Activated CD8-positive, alpha-beta memory T cell treated with anti-CD3 and anti-CD28 coated beads, Interleukin-2, amount 10 ng/mL, durations not matched to agents 7 days and 5 days (primary cell): ENCODE measurements at regions not wholly inside any gene's neighbourhood (a gene's known extent, or its start where the extent isn't known, plus 50 kb on each side); places are given as distances from the start of the nearest gene placed in this dataset.

Experiments used
- ATAC-seq: fragments of 150-1000 bp; cut with Tn5 transposase; one replicate; pipeline ENCODE4 v1.10.0; 2021; ENCODE audit warnings: moderate library complexity
- CTCF ChIA-PET: fragments of 350-600 bp; sonication (Branson Sonifier 250); formaldehyde crosslinking; loops from one replicate; lab custom pipeline; 2021; ENCODE audit warnings: antibody characterized with exemption; lab: Charles Lee
- DNase-seq: peaks from one replicate; pipeline ENCODE4 v3.0.0-alpha.2; 2020
- H3K27ac Mint-ChIP-seq: one replicate; pipeline ENCODE4 v1.8.0; 2021; ENCODE audit warnings: mild to moderate bottlenecking, mixed read lengths
- H3K27me3 Mint-ChIP-seq: one replicate; pipeline ENCODE4 v1.8.0; 2021; ENCODE audit warnings: mixed read lengths
- H3K36me3 Mint-ChIP-seq: one replicate; pipeline ENCODE4 v1.8.0; 2021; ENCODE audit warnings: mild to moderate bottlenecking, mixed read lengths
- H3K4me1 Mint-ChIP-seq: one replicate; pipeline ENCODE4 v1.8.0; 2021; ENCODE audit warnings: mixed read lengths
- H3K4me3 Mint-ChIP-seq: one replicate; pipeline ENCODE4 v1.8.0; 2021; ENCODE audit warnings: mild to moderate bottlenecking, moderate library complexity, mixed read lengths
- H3K9me3 Mint-ChIP-seq: one replicate; pipeline ENCODE4 v1.8.0; 2022; ENCODE audit warnings: low read depth, mixed read lengths

DNA sequence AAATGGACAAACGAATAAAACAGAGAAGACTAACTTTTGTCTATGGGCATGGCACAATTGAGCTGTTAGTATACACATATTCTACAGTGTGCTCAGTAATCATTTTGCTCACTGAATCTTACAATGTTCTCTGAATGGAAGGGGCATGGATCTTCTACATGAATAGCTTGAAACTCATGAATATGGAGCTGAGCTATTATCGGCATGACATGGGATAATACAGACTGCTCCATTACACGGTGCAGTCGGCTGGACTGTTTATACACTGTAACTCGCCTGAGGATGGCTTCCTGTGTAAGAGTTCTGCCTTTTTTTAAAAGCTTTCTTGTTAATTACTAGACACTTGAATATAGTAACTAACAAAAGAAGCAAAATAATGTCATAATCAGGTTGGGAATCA, 368.5 kb upstream of the MAD2L1 start:
- no peak for ATAC-seq
- no peaks in the 10 kb centered on the region for H3K27me3 Mint-ChIP-seq
- CTCF ChIA-PET: interaction anchor here (0.5 kb wide), 1 partner anchor 506 kb away, joined by 3 read pairs; no protein-coding TSS in a partner anchor
- no peaks in the 10 kb centered on the region for H3K9me3 Mint-ChIP-seq
- no peaks in the 10 kb centered on the region for H3K4me1 Mint-ChIP-seq
- no peak for DNase-seq
- H3K27ac Mint-ChIP-seq: no peak overlapping the region
- H3K36me3 Mint-ChIP-seq: no peaks in the 10 kb centered on the region
- no peak overlapping the region for H3K4me3 Mint-ChIP-seq

DNA sequence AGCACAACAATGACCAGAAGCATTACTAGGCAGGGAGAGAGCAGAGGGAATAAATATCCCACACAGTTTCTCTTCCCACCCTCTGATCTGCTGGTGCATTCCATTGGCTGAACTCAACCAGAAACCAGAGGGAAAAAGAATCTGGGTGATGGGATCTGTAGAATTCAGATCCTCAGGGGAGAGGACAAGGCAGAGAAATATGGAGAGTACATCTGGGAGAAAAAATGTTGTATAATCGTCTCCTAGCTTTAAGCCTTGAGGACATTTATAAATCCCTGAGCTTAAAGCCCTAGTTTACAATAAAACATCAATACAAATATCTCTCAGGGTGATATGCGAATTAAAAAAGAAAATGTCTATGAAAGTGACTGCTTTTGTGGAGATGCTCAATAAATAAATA, 368.1 kb upstream of the MAD2L1 start:
- H3K4me3 Mint-ChIP-seq: no peak overlapping the region
- no peaks in the 10 kb centered on the region for H3K4me1 Mint-ChIP-seq

DNA sequence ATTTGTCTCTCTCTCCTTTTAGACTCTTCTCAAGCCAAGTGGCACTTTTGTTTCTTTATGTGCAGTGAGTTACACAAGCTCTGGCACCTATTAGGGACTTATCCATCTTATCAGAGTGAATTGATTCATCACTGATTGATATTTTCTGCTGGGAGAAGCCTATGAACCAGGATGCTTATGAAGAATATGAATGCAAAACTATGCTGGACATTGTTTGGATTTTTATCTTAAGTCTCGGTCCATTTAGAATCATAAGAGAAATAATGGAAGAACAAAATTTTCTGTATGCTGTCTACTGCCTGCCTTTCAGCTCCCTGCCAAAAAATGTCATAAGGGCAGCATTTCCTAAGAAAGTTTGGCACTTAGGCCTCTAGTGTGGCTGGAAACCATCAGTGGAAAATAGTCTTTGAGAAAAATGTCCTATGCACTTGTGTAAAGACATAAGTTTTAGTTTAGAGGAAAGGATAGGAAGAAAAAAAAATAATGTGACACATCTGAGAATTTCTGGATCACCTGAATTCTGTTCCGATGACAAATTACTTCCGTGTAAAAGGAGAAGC, 365.7 kb upstream of the MAD2L1 start:
- H3K27me3 Mint-ChIP-seq: no peaks in the 10 kb centered on the region
- no peaks in the 10 kb centered on the region for H3K36me3 Mint-ChIP-seq
- no peak for ATAC-seq
- H3K4me1 Mint-ChIP-seq: no peaks in the 10 kb centered on the region
- no peak for DNase-seq
- H3K9me3 Mint-ChIP-seq: no peaks in the 10 kb centered on the region
- CTCF ChIA-PET: no interaction called here
- no peak overlapping the region for H3K4me3 Mint-ChIP-seq
- no peak overlapping the region for H3K27ac Mint-ChIP-seq

More for the DNA sequence above, 368.1 kb upstream of the MAD2L1 start:
- CTCF ChIA-PET: interaction anchor here (0.5 kb wide), 1 partner anchor 507 kb away, joined by 3 read pairs; no protein-coding TSS in a partner anchor
- Mint-ChIP-seq H3K9me3 (no peaks in the 10 kb centered on the region), H3K27me3 (no peaks in the 10 kb centered on the region), H3K36me3 (no peaks in the 10 kb centered on the region), H3K27ac (no peak overlapping the region)
- DNase-seq (no peak), ATAC-seq (no peak)

DNA sequence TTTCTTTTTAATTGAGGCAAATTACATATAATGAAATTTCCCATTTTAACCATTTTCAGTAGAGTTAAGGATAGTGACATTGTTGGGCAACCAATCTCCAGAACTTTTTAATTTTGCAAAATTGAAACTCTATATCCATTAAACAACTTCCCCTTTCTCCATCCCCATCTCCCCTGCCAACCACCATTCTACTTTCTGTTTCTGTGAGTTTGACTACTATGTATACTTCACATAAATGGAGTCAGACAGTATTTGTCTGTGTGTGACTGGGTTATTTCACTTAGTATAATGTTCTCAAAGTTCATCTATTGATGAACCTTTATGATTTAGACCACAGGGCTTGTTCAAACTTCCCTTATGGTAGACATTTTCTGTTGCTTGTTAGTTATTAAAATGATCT, 364.5 kb upstream of the MAD2L1 start:
- CTCF ChIA-PET: no interaction called here
- Mint-ChIP-seq H3K9me3 (no peaks in the 10 kb centered on the region), H3K36me3 (no peaks in the 10 kb centered on the region), H3K27ac (no peak overlapping the region), H3K27me3 (no peaks in the 10 kb centered on the region), H3K4me3 (no peak overlapping the region), H3K4me1 (no peaks in the 10 kb centered on the region)
- ATAC-seq: no peak
- no peak for DNase-seq

DNA sequence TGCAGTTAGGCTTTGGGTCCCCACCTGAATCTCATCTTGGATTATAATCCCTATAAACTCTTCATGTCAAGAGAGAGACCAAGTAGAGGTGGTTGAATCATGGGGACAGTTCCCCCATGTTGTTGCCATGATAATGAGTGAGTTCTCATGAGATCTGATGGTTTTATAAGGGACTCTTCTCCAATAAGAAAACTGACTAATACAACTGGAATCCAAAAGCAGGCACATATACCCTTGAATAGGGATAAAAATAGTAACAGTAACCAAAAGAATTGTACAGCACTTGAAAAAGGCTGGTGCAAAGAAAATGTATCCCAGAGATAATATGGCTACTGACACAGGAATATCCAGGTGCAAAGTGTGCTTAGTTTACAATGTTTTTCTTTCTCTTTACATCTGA, 351.5 kb upstream of the MAD2L1 start:
- ATAC-seq (no peak), DNase-seq (no peak)
- Mint-ChIP-seq H3K27ac (no peak overlapping the region), H3K4me1 (no peaks in the 10 kb centered on the region), H3K4me3 (no peak overlapping the region), H3K27me3 (no peaks in the 10 kb centered on the region), H3K36me3 (no peaks in the 10 kb centered on the region), H3K9me3 (no peaks in the 10 kb centered on the region)
- CTCF ChIA-PET: no interaction called here

DNA sequence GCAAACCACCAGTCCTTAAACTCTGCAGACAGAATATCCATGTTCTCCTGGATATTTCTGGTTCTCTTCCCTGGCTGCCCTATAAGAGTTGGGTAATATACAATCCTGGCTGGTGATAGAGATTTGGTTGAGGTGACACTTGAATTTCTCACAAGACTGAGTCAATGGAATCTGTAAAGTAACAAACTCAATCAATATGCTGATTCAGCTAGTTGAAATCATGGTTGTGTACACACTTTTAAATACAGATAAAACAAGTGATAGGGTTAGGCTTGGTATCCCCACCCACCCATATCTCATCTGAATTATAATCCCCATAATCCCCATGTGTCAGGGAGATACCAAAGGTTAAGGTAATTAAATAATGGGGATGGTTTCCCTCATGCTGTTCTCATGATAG, 349.2 kb upstream of the MAD2L1 start:
- ATAC-seq (no peak), DNase-seq (no peak)
- CTCF ChIA-PET: no interaction called here
- peaks cover 3% of the 10 kb centered on the region for H3K9me3 Mint-ChIP-seq
- no peaks in the 10 kb centered on the region for H3K4me1 Mint-ChIP-seq
- no peak overlapping the region for H3K27ac Mint-ChIP-seq
- no peaks in the 10 kb centered on the region for H3K36me3 Mint-ChIP-seq
- no peak overlapping the region for H3K4me3 Mint-ChIP-seq
- H3K27me3 Mint-ChIP-seq: no peaks in the 10 kb centered on the region

DNA sequence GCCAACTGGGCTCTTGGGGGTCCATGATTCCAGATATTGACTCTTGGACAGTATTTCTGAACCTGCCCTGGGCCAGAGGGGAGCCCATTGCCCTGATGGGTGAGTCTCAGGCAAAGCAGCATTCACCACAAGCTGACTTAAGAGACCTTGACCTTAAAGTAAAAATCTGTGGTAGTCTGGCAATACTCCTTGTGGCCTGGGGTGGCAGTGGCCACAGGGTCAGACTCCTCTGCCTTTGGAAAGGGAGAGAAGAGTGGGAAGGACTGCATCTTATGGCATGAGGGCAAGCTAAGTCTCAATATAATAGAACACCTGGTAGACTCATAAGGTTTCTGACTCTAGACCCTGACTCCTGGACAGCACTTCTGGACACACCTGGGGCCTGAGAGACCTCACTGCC, 340.3 kb upstream of the MAD2L1 start:
- no peak for DNase-seq
- Mint-ChIP-seq H3K27me3 (no peaks in the 10 kb centered on the region), H3K4me1 (no peaks in the 10 kb centered on the region), H3K36me3 (no peaks in the 10 kb centered on the region), H3K4me3 (no peak overlapping the region), H3K9me3 (peaks cover 10% of the 10 kb centered on the region), H3K27ac (no peak overlapping the region)
- CTCF ChIA-PET: no interaction called here
- no peak for ATAC-seq

DNA sequence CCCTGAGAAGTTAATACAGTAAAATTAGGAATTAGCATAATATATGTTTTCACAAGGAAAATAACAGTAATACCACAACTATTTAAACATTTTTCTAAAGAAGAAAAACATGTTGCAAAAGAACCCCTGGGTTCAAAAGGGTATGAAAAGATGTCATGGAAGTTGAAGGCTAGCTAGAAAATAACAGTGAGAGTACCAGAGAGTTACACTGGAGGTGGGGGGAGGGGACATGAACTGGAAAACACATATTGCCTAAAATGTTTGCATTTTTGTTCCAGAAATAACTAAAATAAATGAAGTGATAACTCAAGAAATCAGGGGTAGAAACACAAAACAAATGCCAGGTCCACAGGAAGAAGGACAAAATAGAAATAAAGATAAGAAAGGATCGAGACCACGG, 336.6 kb upstream of the MAD2L1 start:
- H3K27me3 Mint-ChIP-seq: no peaks in the 10 kb centered on the region
- peaks cover 4% of the 10 kb centered on the region for H3K9me3 Mint-ChIP-seq
- no peak for ATAC-seq
- H3K4me3 Mint-ChIP-seq: no peak overlapping the region
- H3K36me3 Mint-ChIP-seq: no peaks in the 10 kb centered on the region
- H3K27ac Mint-ChIP-seq: no peak overlapping the region
- H3K4me1 Mint-ChIP-seq: no peaks in the 10 kb centered on the region
- no peak for DNase-seq
- CTCF ChIA-PET: no interaction called here

DNA sequence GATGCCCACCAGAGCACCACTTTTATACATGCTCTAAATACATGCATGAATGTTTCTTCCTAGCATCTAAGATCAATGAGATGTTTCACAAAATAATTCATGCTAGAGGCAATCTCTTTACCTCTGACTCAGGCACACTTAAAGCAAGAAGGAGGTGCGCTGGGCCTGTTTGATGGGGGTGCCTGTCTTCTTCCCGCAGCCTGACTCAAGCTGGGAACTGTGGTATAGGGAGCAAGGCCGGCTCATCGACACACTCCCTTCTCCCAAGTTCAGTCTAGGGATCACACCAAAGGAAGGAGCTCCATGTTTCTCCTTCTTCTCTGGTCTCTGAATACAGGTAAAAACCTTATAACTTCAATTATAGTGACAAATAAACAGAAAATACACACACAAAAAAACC, 333.8 kb upstream of the MAD2L1 start:
- Mint-ChIP-seq H3K27ac (no peak overlapping the region), H3K9me3 (no peaks in the 10 kb centered on the region), H3K27me3 (no peaks in the 10 kb centered on the region), H3K4me1 (no peaks in the 10 kb centered on the region), H3K36me3 (no peaks in the 10 kb centered on the region), H3K4me3 (no peak overlapping the region)
- DNase-seq (no peak), ATAC-seq (no peak)
- CTCF ChIA-PET: no interaction called here

DNA sequence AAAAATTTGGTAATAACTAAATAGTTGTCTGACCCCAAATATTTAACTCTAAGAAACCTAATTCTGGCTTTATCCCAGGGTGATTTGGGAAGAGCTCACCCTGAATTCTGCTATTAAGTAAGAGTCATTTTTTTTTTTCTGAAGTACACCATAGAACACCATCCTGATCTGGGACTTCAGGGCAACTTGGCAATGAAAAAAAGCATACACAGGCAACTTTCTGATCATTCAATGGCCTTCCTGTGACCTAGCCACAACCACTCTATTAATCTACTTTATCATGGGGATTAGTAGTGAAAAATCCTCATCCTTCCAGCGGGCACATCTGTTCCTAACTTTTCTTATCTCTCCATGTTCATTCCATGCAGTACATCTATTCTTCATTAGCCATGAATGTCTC, 333.2 kb upstream of the MAD2L1 start:
- no peak overlapping the region for H3K27ac Mint-ChIP-seq
- CTCF ChIA-PET: no interaction called here

DNA sequence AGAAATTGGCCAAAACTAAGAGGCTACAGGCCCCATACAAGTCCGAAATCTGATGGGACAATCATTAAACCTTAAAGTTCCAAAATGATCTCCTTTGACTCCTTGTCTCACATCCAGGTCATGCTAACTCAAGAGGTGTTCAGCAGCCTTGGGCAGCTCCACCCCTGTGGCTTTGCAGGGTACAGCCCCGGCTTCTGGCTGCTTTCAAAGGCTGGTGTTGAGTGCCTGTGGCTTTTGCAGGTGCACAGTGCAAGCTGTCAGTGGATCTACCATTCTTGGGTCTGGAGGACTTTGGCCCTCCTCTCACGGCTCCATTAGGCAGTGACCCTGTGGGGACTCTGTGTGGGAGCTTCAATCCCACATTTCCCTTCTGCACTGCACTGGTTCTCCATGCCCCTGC, 329.1 kb upstream of the MAD2L1 start:
- Mint-ChIP-seq H3K9me3 (no peaks in the 10 kb centered on the region), H3K4me3 (no peak overlapping the region), H3K27me3 (no peaks in the 10 kb centered on the region), H3K36me3 (no peaks in the 10 kb centered on the region), H3K27ac (no peak overlapping the region), H3K4me1 (no peaks in the 10 kb centered on the region)
- no peak for DNase-seq
- no peak for ATAC-seq
- CTCF ChIA-PET: no interaction called here

More for the DNA sequence above, 333.2 kb upstream of the MAD2L1 start:
- H3K9me3 Mint-ChIP-seq: no peaks in the 10 kb centered on the region
- DNase-seq: no peak
- H3K4me3 Mint-ChIP-seq: no peak overlapping the region
- ATAC-seq: no peak
- no peaks in the 10 kb centered on the region for H3K4me1 Mint-ChIP-seq
- no peaks in the 10 kb centered on the region for H3K27me3 Mint-ChIP-seq
- H3K36me3 Mint-ChIP-seq: no peaks in the 10 kb centered on the region

DNA sequence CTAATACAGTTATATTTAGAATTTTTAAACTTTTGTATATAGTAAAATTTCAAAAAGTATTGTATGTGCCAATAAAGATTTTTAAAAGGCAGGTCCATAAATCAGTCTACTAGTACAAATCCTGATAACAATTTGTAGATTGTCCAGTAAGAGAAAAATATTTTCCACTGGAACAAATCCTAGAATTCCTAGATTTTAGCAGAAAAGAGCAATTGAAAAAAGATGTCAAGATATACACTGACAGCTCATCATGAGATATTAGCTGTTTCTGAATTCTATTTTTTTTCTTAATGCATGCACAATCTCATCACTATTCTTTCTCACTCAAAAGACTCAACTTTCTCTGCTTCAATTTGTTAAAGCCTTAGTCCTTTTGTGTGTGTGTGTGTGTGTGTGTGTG, 289.2 kb upstream of the MAD2L1 start:
- DNase-seq: no peak
- no peaks in the 10 kb centered on the region for H3K9me3 Mint-ChIP-seq
- CTCF ChIA-PET: no interaction called here

DNA sequence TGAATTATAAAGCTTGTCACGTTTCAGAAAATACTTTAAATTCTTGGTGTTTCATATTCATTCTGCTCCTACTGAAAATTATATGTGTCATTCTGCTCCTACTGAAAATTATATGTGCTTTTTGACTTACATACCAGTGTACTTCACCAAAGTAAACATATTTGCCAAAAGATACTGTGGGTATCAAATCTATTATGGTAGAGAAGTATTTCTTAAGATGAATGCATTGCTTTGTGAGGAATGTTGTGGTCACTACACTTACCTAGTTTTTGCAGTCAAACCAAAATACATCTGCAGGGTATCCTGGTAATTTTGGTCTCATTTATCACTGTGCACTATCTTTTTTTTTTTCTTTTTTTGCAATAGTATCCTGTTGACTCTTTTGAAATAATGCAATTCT, 287.7 kb upstream of the MAD2L1 start:
- Mint-ChIP-seq H3K27me3 (no peaks in the 10 kb centered on the region), H3K4me3 (no peak overlapping the region), H3K36me3 (no peaks in the 10 kb centered on the region), H3K27ac (no peak overlapping the region), H3K4me1 (no peaks in the 10 kb centered on the region), H3K9me3 (no peaks in the 10 kb centered on the region)
- DNase-seq (no peak), ATAC-seq (no peak)
- CTCF ChIA-PET: no interaction called here

More for the DNA sequence above, 289.2 kb upstream of the MAD2L1 start:
- H3K4me3 Mint-ChIP-seq: no peak overlapping the region
- no peak overlapping the region for H3K27ac Mint-ChIP-seq
- H3K27me3 Mint-ChIP-seq: no peaks in the 10 kb centered on the region
- H3K4me1 Mint-ChIP-seq: no peaks in the 10 kb centered on the region
- no peak for ATAC-seq
- no peaks in the 10 kb centered on the region for H3K36me3 Mint-ChIP-seq

DNA sequence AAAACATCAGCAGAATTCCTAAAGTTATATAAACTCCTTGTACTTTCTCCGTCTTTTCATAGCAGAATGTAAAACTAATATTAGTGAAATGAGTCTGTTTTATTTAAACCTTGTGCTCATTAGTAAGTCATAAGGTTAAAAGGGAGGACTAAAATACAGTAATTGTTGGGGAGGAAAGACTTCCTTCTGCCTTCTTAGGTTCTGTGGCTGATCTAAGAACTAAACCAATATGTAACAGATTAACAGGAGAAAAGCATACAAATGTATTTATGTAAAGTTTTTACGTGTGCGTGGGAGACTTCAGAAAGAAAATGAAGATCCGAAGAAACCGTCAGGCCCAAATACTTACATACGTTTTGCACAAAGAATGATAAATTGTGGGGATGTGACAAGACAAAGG, 286.6 kb upstream of the MAD2L1 start:
- DNase-seq (no peak), ATAC-seq (no peak)
- no peaks in the 10 kb centered on the region for H3K36me3 Mint-ChIP-seq
- CTCF ChIA-PET: no interaction called here
- no peak overlapping the region for H3K4me3 Mint-ChIP-seq
- H3K4me1 Mint-ChIP-seq: no peaks in the 10 kb centered on the region
- no peaks in the 10 kb centered on the region for H3K9me3 Mint-ChIP-seq
- no peak overlapping the region for H3K27ac Mint-ChIP-seq
- no peaks in the 10 kb centered on the region for H3K27me3 Mint-ChIP-seq

DNA sequence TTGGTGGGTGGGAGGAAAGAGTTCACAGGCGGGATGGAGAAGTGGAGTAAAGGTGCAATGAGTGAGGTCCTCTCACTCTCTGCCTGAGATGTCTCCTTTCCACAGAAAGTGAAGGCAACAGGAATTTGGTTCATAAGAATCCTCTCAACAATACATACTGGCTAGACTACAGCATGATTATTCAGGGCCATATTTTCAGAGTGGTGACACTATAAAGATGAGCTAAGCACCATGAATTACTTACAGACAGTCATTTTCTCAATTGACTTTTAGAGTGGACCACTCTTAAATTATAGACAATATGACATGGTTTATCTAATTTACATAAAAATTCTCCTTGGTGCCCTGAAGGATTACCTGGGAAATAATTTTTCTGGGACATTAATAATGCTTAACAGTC, 286.1 kb upstream of the MAD2L1 start:
- no peaks in the 10 kb centered on the region for H3K27me3 Mint-ChIP-seq

More for the DNA sequence above, 286.1 kb upstream of the MAD2L1 start:
- CTCF ChIA-PET: no interaction called here
- no peak overlapping the region for H3K27ac Mint-ChIP-seq
- no peak for ATAC-seq
- no peaks in the 10 kb centered on the region for H3K9me3 Mint-ChIP-seq
- DNase-seq: no peak
- no peaks in the 10 kb centered on the region for H3K4me1 Mint-ChIP-seq
- no peak overlapping the region for H3K4me3 Mint-ChIP-seq
- no peaks in the 10 kb centered on the region for H3K36me3 Mint-ChIP-seq
